ENCODE measurements at regions not wholly inside any gene's neighbourhood (a gene's known extent, or its start where the extent isn't known, plus 50 kb on each side); places are given as distances from the start of the nearest gene placed in this dataset.

- TF ChIP-seq CTCF (IDR thresholded peaks at IDR 0.05) (no peak), TCF7L2 (IDR thresholded peaks at IDR 0.05; ENCODE audit: low read depth, low read length) (no peak)
- TF ChIP-seq, protein P1, sequence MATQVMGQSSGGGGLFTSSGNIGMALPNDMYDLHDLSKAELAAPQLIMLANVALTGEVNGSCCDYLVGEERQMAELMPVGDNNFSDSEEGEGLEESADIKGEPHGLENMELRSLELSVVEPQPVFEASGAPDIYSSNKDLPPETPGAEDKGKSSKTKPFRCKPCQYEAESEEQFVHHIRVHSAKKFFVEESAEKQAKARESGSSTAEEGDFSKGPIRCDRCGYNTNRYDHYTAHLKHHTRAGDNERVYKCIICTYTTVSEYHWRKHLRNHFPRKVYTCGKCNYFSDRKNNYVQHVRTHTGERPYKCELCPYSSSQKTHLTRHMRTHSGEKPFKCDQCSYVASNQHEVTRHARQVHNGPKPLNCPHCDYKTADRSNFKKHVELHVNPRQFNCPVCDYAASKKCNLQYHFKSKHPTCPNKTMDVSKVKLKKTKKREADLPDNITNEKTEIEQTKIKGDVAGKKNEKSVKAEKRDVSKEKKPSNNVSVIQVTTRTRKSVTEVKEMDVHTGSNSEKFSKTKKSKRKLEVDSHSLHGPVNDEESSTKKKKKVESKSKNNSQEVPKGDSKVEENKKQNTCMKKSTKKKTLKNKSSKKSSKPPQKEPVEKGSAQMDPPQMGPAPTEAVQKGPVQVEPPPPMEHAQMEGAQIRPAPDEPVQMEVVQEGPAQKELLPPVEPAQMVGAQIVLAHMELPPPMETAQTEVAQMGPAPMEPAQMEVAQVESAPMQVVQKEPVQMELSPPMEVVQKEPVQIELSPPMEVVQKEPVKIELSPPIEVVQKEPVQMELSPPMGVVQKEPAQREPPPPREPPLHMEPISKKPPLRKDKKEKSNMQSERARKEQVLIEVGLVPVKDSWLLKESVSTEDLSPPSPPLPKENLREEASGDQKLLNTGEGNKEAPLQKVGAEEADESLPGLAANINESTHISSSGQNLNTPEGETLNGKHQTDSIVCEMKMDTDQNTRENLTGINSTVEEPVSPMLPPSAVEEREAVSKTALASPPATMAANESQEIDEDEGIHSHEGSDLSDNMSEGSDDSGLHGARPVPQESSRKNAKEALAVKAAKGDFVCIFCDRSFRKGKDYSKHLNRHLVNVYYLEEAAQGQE (IDR thresholded peaks at IDR 0.05; ENCODE audit: insufficient read depth in 1 of 2, low read depth in 2 of 2, low read length in 1 of 2) = no peak
Measured at GRCh38 chr7:94782777-94783176, 124.6 kb upstream of the PPP1R9A start.
